Karpas-422 (cell line): ENCODE measurements at regions not wholly inside any gene's neighbourhood (a gene's known extent, or its start where the extent isn't known, plus 50 kb on each side); places are given as distances from the start of the nearest gene placed in this dataset.

Experiments
- DNase-seq: peaks from one replicate; pipeline ENCODE4 v3.0.0-alpha.2; 2015
- H2AFZ ChIP-seq: fragments of 200-600 bp; sonication (generic); 2 replicates; pipeline ENCODE4 v1.6.1; 2014; ENCODE audit warnings: antibody characterized with exemption, low read length, mixed read lengths
- H3K27ac ChIP-seq: fragments of 200-600 bp; sonication (generic); 2 replicates; pipeline ENCODE4 v1.5.1; 2014; ENCODE audit warnings: mild to moderate bottlenecking, low read length, moderate library complexity
- H3K27me3 ChIP-seq: fragments of 200-600 bp; sonication (generic); 2 replicates; pipeline ENCODE4 v1.6.1; 2014; ENCODE audit warnings: low read length, mixed read lengths
- H3K36me3 ChIP-seq: fragments of 200-600 bp; sonication (generic); 2 replicates; pipeline ENCODE4 v1.6.1; 2014; ENCODE audit warnings: low read length, mixed read lengths; ENCODE audit not compliant: insufficient read depth
- H3K4me1 ChIP-seq: fragments of 200-600 bp; sonication (generic); 2 replicates; pipeline ENCODE4 v1.6.1; 2014; ENCODE audit warnings: mild to moderate bottlenecking, low read length, mixed read lengths
- H3K4me2 ChIP-seq: fragments of 200-600 bp; sonication (generic); 2 replicates; pipeline ENCODE4 v1.6.1; 2014; ENCODE audit warnings: low read length, low read depth, mild to moderate bottlenecking; ENCODE audit not compliant: poor library complexity, severe bottlenecking
- H3K4me3 ChIP-seq: fragments of 200-600 bp; sonication (generic); 2 replicates; pipeline ENCODE4 v1.5.1; 2014; ENCODE audit warnings: mild to moderate bottlenecking, antibody characterized with exemption, low read length, mixed read lengths
- H3K79me2 ChIP-seq: fragments of 200-600 bp; sonication (generic); 2 replicates; pipeline ENCODE4 v1.6.1; 2014; ENCODE audit warnings: mild to moderate bottlenecking, low read length, mixed read lengths
- H3K9ac ChIP-seq: fragments of 200-600 bp; sonication (generic); 2 replicates; pipeline ENCODE4 v1.6.0; 2014; ENCODE audit warnings: low read length
- H3K9me2 ChIP-seq: fragments of 200-600 bp; sonication (generic), shearing (Covaris generic); replicated peaks from 2 replicates; pipeline ENCODE4 v1.6.0; 2014; ENCODE audit warnings: mild to moderate bottlenecking, low read length, moderate library complexity; ENCODE audit not compliant: insufficient read depth
- H3K9me3 ChIP-seq: fragments of 300-700, 200-600 bp; sonication (generic); 2 replicates; pipeline ENCODE4 v1.6.1; 2014; ENCODE audit warnings: low read length, mixed read lengths
- H4K20me1 ChIP-seq: fragments of 200-600 bp; sonication (generic); 2 replicates; pipeline ENCODE4 v1.6.1; 2014; ENCODE audit warnings: mild to moderate bottlenecking, antibody characterized with exemption, low read length, low read depth; ENCODE audit not compliant: insufficient read depth

DNA sequence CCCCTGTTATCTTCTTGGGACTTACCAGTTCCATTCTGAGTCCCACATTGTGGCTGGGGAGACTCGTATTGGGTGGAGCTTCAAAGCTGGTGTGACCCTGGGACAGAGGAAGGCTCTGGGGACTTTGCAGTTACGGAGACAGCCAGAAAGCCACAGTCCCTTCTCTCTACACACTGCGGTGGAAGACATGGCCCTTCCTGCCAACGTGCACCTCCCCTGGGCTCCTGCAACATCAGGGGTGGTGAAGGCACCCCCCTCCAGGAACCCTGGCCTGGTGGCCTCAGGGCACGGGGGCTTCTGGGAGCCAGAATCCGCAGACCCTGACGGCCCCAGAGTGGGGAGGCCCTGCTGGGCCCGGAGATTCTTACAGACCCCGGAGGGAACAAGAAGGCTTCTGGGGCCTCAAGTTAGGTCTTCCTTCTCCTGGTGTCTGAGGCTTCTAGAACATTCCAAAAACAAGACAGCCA, 113.0 kb downstream of the SIK1 start:
- peak overlapping the region; percentile 44 for H3K4me2 ChIP-seq

DNA sequence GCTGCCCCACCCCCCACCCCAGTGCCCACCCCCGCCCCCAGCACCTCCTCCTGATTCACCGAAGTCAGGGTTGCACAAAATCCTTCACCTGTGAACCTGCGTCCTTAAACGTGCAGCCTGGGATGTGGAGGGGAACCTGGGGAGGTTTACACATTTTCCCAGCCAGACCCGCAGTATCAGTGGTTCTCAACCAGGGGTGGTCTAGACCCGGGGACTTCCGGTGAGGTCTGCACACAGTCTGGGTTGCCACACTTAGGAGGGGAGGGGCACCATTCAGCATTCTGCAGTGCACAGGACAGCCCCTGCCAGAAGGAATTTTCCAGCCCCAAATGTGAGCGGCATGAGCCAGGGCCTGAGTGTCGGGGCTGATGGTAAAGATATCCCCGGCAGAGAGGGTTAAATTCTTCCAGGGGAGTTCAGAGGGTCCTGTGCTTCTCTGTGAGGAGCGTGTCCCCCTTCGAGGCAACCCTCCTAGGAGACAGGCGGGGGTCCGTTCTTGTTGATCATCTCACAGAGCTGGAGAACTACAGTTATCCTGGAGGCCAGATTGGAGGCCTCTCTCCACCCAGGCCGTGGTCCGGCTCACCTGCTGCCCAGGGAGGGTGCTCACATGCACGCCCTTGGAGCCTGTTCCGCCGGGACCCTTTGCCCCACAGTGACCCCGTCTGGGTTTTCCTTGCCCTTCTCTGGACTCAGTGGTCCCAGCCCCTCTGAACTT, 113.6 kb downstream of the SIK1 start:
- H3K27ac ChIP-seq = no peak overlapping the region
- H3K9me2 ChIP-seq = no peaks in the 10 kb centered on the region
- no peaks in the 10 kb centered on the region for H3K79me2 ChIP-seq
- peaks cover 7% of the 10 kb centered on the region; the same call in 1 of the 2 replicates for H3K9me3 ChIP-seq
- H3K9ac ChIP-seq = peak overlapping the region; percentile 32; the same call in 1 of the 2 replicates
- peaks cover 38% of the 10 kb centered on the region for H3K4me1 ChIP-seq
- no peaks in the 10 kb centered on the region for H3K36me3 ChIP-seq
- H2AFZ ChIP-seq = no peak overlapping the region
- DNase-seq = no peak
- no peak overlapping the region for H3K4me3 ChIP-seq
- H4K20me1 ChIP-seq = no peaks in the 10 kb centered on the region
- no peaks in the 10 kb centered on the region for H3K27me3 ChIP-seq
- H3K4me2 ChIP-seq = peak overlapping the region; percentile 56

More for the DNA sequence above, 113.0 kb downstream of the SIK1 start:
- no peak overlapping the region for H3K4me3 ChIP-seq
- H2AFZ ChIP-seq = no peak overlapping the region
- no peaks in the 10 kb centered on the region for H3K9me2 ChIP-seq
- H3K27ac ChIP-seq = no peak overlapping the region
- H3K4me1 ChIP-seq = peaks cover 44% of the 10 kb centered on the region
- H3K79me2 ChIP-seq = no peaks in the 10 kb centered on the region
- H3K36me3 ChIP-seq = no peaks in the 10 kb centered on the region
- no peaks in the 10 kb centered on the region for H4K20me1 ChIP-seq
- H3K9me3 ChIP-seq = peaks cover 7% of the 10 kb centered on the region; the same call in 1 of the 2 replicates
- H3K27me3 ChIP-seq = no peaks in the 10 kb centered on the region
- no peak for DNase-seq
- H3K9ac ChIP-seq = 0 out of 2 replicates have a peak overlapping the region, but pooled peaks have one; percentile 32

DNA sequence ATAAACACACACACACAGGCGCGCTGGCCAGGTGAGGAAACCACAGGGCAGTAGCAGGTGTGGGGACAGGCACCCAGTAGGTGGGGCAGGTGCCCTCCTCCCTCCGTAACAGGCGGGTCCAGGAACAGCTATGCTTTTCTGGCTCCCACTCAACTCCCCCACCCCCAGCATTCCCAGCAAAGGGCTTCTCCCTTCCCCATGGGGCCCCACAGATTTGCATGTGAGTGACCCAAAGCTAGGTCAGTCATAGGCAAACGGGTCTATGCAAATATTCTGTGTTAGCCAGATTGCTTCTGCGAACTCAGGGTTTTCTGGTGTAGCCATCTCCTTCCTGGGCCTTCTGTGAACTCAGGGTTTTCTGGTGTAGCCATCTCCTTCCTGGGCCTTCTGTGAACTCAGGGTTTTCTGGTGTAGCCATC, 114.2 kb downstream of the SIK1 start:
- H3K4me1 ChIP-seq = peaks cover 35% of the 10 kb centered on the region
- no peak overlapping the region for H2AFZ ChIP-seq

DNA sequence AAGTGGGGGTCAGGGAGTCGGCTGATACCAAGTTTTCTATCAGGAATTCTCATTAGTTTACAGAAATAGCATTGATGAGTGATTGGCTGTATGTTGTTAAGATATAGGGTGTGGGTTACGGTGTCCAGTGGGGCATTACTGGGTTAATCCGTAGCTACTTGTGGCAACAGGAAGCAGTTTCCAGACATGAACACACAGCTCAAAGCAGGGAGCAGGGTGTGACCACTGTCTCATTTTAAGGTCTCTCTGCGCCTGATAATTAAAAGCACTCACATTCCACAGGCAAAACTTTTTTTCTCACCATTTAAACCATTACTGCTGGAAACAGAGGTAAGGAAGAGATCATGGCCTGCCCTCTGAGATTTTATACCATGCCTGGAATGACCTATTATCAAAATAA, 114.9 kb downstream of the SIK1 start:
- Histone ChIP-seq H3K4me1 (peaks cover 43% of the 10 kb centered on the region), H3K27me3 (no peaks in the 10 kb centered on the region), H2AFZ (no peak overlapping the region), H3K4me2 (peak overlapping the region; percentile 56), H3K9me3 (no peaks in the 10 kb centered on the region; the same call in 1 of the 2 replicates), H4K20me1 (no peaks in the 10 kb centered on the region), H3K36me3 (no peaks in the 10 kb centered on the region), H3K4me3 (no peak overlapping the region), H3K79me2 (no peaks in the 10 kb centered on the region), H3K27ac (no peak overlapping the region), H3K9ac (no peak overlapping the region), H3K9me2 (no peaks in the 10 kb centered on the region)
- no peak for DNase-seq

More for the DNA sequence above, 114.2 kb downstream of the SIK1 start:
- Histone ChIP-seq H3K9me2 (no peaks in the 10 kb centered on the region), H4K20me1 (no peaks in the 10 kb centered on the region), H3K4me2 (peak overlapping the region; percentile 56), H3K9me3 (peaks cover 6% of the 10 kb centered on the region; the same call in 1 of the 2 replicates), H3K36me3 (no peaks in the 10 kb centered on the region), H3K4me3 (peak overlapping the region; percentile 43), H3K27ac (no peak overlapping the region), H3K9ac (peak overlapping the region; percentile 46), H3K79me2 (no peaks in the 10 kb centered on the region), H3K27me3 (no peaks in the 10 kb centered on the region)
- no peak for DNase-seq

DNA sequence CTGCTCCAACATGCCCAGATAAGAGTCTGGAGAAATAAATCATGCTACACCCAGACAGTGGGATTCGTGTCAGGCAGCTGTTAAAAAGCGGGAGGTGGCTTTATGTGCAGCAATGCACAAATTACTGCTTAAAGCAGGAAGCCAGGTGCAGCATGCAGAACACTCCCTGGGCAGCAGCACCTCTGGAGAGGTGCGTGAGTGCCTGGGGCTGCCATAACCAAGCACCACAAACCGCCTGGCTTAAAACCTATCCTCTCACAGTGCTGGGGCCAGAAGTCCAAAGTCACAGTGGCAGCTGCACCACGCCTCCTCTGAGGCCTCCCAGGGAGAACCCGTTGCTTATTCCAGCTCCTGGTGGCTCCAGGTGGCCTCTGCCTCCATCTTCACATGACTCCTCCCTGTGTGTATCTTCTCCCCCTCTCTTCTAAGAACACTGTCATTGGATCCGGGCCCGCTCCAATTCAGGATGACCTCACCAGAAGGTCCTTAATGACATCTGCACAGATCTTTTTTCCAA, 115.6 kb downstream of the SIK1 start:
- Histone ChIP-seq H3K36me3 (no peaks in the 10 kb centered on the region), H3K9me3 (no peaks in the 10 kb centered on the region), H4K20me1 (no peaks in the 10 kb centered on the region), H3K4me1 (peaks cover 47% of the 10 kb centered on the region), H3K4me2 (peak overlapping the region; percentile 56), H2AFZ (no peak overlapping the region), H3K9ac (no peak overlapping the region), H3K27me3 (no peaks in the 10 kb centered on the region), H3K4me3 (no peak overlapping the region), H3K27ac (no peak overlapping the region), H3K9me2 (no peaks in the 10 kb centered on the region), H3K79me2 (no peaks in the 10 kb centered on the region)
- DNase-seq = no peak

DNA sequence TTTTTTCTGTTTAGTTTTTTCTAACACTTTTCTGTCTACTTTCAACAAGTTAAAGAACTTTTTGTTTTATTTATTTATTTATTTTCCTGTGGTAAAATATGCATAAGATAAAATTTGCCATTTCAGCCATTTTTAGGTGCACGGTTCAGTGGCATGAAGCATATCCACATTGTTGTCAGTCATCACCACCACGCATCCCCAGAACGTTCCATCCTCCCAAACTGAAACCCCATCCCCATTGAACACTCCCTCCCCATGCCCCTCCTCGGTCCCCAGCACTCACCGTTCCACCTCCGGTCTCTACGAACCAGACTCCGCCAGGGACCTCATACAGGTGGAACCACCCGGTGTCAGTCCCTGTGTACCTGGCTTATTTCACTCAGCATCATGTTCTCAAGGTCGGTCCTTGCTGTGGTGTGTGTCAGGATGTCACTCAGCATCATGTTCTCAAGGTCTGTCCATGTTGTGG, 118.1 kb downstream of the SIK1 start:
- no peak overlapping the region for H3K9ac ChIP-seq
- peaks cover 48% of the 10 kb centered on the region for H3K4me1 ChIP-seq
- H3K79me2 ChIP-seq = no peaks in the 10 kb centered on the region
- no peaks in the 10 kb centered on the region for H3K9me3 ChIP-seq
- H3K27me3 ChIP-seq = no peaks in the 10 kb centered on the region
- H3K36me3 ChIP-seq = no peaks in the 10 kb centered on the region
- H3K27ac ChIP-seq = no peak overlapping the region
- H4K20me1 ChIP-seq = no peaks in the 10 kb centered on the region
- DNase-seq = no peak
- H3K4me2 ChIP-seq = no peak overlapping the region
- no peaks in the 10 kb centered on the region for H3K9me2 ChIP-seq
- no peak overlapping the region for H3K4me3 ChIP-seq
- H2AFZ ChIP-seq = no peak overlapping the region

DNA sequence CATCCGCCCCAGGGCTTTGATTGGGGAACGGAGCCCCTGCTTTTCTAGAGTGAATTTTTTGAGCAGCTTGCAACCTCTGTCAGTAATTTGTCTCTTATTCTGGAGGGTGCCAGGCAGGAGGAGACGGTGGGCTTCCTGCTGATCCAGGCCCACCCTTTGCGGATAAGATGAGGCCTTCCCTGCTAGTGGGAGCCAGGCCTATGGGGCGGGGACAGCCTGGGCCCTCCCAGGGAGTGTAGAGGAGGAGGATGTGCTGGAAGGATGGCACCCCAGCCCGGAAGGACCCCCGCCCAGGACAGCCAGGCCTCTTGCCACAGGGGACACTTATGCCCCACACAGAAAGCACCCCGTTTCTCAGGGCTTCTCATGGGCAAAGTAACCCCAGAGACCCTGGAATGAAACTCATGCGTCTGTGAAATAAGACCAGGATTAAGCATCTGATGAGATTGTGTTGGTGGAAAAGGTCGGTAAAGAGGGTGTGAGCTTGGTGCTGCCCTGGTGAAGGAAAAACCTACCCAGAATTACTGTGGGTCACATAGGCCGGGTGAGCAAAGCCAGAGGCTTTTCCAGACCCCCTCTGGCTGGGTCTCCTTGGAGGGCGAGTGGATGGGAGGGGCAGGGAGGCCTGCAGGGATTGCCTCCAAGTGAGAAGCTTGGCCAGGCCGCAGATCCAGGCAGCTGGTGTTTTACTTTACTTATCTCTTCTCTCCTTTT, 118.7 kb downstream of the SIK1 start:
- H3K4me3 ChIP-seq = no peak overlapping the region
- H3K4me2 ChIP-seq = no peak overlapping the region
- no peaks in the 10 kb centered on the region for H3K9me3 ChIP-seq
- DNase-seq = no peak
- H3K27ac ChIP-seq = no peak overlapping the region
- no peaks in the 10 kb centered on the region for H3K9me2 ChIP-seq
- no peak overlapping the region for H3K9ac ChIP-seq
- no peaks in the 10 kb centered on the region for H4K20me1 ChIP-seq
- no peak overlapping the region for H2AFZ ChIP-seq
- H3K27me3 ChIP-seq = no peaks in the 10 kb centered on the region
- H3K79me2 ChIP-seq = no peaks in the 10 kb centered on the region
- peaks cover 48% of the 10 kb centered on the region for H3K4me1 ChIP-seq
- H3K36me3 ChIP-seq = no peaks in the 10 kb centered on the region

DNA sequence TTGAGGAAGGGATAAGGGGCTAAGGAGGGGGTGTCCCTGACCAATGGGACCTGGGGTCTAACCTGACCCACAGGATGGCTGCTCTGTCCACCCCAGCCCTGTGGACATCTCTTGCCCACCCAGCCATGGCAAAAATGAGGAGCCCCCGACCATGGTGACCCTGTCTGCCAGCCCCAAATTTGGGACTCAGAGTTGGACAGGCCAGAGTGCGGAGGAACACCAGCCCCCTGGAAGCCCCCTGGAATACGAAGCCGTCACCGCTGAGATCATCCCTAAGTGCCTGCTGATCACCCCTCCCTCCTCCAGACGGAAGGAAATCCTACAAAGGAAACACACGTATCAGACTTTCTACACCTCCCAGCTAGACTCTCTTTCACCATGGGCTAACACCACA, 119.3 kb downstream of the SIK1 start:
- H2AFZ ChIP-seq = no peak overlapping the region
- no peak overlapping the region for H3K27ac ChIP-seq
- no peaks in the 10 kb centered on the region for H3K79me2 ChIP-seq
- H3K9me2 ChIP-seq = no peaks in the 10 kb centered on the region
- peaks cover 48% of the 10 kb centered on the region for H3K4me1 ChIP-seq
- H3K9ac ChIP-seq = no peak overlapping the region
- no peaks in the 10 kb centered on the region for H3K9me3 ChIP-seq
- H4K20me1 ChIP-seq = no peaks in the 10 kb centered on the region
- H3K4me2 ChIP-seq = no peak overlapping the region
- no peak overlapping the region for H3K4me3 ChIP-seq
- H3K27me3 ChIP-seq = no peaks in the 10 kb centered on the region
- H3K36me3 ChIP-seq = no peaks in the 10 kb centered on the region
- DNase-seq = no peak
